Keratinocyte (primary cell): ENCODE measurements at regions not wholly inside any gene's neighbourhood (a gene's known extent, or its start where the extent isn't known, plus 50 kb on each side); places are given as distances from the start of the nearest gene placed in this dataset.

ENCODE experiments used
- CTCF ChIP-seq, 3 experiments: IDR thresholded peaks in 1 of 3; conservative IDR thresholded peaks in 1 of 3; optimal IDR thresholded peaks in 1 of 3; 2 replicates in 2 of 3; 3 replicates in 1 of 3; pipeline versions ENCODE3 to v1.5.1; 2011; ENCODE audit warnings: low read length in 3 of 3, mild to moderate bottlenecking in 3 of 3, moderate library complexity in 2 of 3, control low read depth in 1 of 3, inconsistent platforms in 1 of 3; ENCODE audit not compliant: insufficient read depth in 2 of 3; ENCODE audit errors: extremely low read depth in 1 of 3
- EZH2 ChIP-seq: IDR thresholded peaks from one replicate; pipeline ENCODE4 v1.6.1; 2012; ENCODE audit warnings: inconsistent platforms, mild to moderate bottlenecking, low read length, moderate library complexity

GRCh38 chr5:87572611-87573010 is 159.9 kb upstream of the CCNH start:
- TF ChIP-seq CTCF (optimal IDR thresholded peaks at IDR 0.05 in 1 of 3, IDR thresholded peaks at IDR 0.05 in 1 of 3, conservative IDR thresholded peaks at IDR 0.05 in 1 of 3; ENCODE audit: extremely low read depth in 1 of 3, insufficient read depth in 2 of 3, low read length in 3 of 3) (no peak), EZH2 (no peak)
